GM18507 (cell line): ENCODE measurements at regions not wholly inside any gene's neighbourhood (a gene's known extent, or its start where the extent isn't known, plus 50 kb on each side); places are given as distances from the start of the nearest gene placed in this dataset.

Experiments
- DNase-seq: peaks from one replicate; pipeline ENCODE4 v3.0.0; 2011; ENCODE audit warnings: low read depth; ENCODE audit not compliant: insufficient read length; ENCODE audit errors: extremely low spot score
- FAIRE-seq: peaks from 2 replicates; lab custom pipeline; 2011; peaks lifted over from hg19 to GRCh38; lab: Jason Lieb, UNC

DNA sequence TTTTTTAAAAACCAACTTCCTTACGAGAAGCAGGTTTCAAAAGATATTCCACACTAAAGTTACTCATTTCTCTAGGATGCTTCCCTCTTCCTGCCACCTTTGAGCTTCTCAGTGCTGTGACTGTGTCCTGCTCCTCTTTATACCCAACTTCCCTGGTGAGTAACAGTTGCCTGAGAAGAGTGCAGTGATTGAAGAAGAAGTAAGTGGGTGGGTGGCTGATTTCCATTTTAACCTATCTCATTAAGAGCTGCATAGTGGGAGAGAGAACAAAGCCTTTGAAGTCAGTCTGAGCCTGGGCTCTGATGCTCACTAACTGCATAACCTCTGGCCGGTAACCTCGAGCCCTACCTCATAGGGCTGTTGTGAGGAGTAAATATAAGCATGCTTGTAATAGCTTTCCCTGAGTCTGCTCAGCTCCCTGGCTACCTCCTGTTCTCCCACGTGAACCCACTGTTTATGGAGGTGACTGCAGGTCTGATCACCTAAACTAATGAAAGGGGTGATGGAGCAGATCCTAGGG lies 977.3 kb downstream of the UQCRFS1 start:
- no peak for FAIRE-seq
- no peak for DNase-seq

GRCh38 chr19:28234637-28235036 lies 978.3 kb downstream of the UQCRFS1 start:
- FAIRE-seq (no peak), DNase-seq (no peak)

DNA sequence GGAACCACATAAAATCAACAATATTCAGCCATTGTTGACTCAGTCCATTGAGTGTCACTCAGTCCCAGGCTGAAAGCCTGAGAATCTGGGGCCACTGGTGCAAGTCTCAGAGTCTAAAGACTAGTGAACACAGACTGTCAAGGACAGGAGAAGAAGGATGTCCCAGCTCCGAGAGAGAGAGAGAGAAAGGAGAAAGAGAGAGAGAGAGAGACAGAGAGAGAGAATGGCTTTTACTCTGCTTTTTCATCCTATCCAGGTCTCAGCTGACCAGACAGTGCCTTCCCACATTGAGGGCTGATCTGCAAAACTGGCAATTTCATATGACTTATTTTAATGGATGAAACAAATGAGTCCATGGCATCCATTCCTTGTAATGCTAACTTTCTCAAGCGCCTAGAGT lies 984.1 kb downstream of the UQCRFS1 start:
- no peak for DNase-seq

GRCh38 chr19:28224441-28224840 lies 988.5 kb downstream of the UQCRFS1 start:
- DNase-seq (no peak), FAIRE-seq (no peak)

More for the DNA sequence above, 984.1 kb downstream of the UQCRFS1 start:
- FAIRE-seq, result no peak

- FAIRE-seq (no peak), DNase-seq (no peak)
Observed at GRCh38 chr19:28221736-28222135, 991.2 kb downstream of the UQCRFS1 start.

- no peak for FAIRE-seq
- no peak for DNase-seq
Observed at GRCh38 chr19:28218728-28219127, 994.2 kb downstream of the UQCRFS1 start.

DNA sequence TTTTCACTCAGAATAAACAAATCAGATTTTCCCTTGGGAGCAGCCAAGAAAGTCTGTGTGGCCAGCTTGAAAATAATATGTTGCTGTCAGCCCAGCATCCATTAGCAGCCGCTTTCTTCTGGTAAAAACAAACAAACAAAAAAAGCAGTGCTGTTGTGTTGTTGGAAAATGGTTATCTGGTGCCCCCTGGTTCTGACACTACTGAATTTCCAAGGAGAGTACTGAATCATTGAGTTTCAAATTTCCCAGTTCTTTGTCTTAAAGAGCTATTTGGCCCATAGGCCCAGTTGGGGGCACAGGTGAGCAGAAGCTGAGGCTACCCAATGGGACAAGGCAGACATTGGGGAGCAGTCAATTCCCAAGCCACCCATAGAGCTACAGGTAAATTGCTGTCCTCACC lies 995.9 kb downstream of the UQCRFS1 start:
- no peak for FAIRE-seq
- no peak for DNase-seq

GRCh38 chr19:28213470-28214082 lies 999.4 kb downstream of the UQCRFS1 start:
- FAIRE-seq (no peak), DNase-seq (no peak)

DNA sequence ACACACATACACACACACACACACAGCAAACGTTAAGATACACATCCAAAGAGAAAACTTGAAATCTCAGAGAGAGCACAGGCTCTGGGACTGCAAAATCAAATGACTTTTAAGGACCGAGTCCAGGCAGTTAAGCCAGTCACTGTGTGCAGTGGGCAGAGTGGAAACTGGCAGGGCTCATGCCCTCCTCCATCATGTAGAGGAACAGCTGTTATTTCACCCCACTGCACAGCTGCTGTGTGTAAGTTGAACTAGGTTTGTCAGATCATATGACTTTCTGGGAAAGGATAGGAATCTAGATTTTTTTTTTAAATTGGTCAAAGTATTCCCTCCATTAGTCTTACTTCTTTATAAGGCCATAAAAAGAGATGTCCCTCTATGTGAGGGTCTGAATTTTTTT lies 1002.1 kb downstream of the UQCRFS1 start:
- DNase-seq (no peak), FAIRE-seq (no peak)

GRCh38 chr19:28208745-28209144 lies 1004.2 kb downstream of the UQCRFS1 start:
- DNase-seq, result no peak
- no peak for FAIRE-seq

DNA sequence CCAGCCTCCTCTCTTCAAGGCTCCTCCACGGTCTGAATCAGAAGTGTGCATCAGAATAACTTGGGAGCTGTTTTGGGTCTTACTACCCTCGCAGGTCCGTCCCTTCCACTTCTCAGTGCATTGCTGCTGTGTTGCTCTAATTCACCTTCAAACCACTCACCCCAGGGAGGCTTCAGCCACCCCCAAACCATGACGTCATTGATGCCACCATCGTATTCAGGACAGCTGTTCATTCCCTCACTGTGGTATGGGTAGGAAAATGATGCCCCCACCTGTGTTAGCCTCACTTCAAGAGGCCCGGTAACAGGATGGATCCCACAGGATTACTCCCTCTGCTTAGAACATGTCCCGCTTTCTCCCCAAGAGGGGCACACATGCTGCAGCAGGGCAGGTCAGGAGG lies 1005.7 kb downstream of the UQCRFS1 start:
- no peak for DNase-seq
- no peak for FAIRE-seq

DNA sequence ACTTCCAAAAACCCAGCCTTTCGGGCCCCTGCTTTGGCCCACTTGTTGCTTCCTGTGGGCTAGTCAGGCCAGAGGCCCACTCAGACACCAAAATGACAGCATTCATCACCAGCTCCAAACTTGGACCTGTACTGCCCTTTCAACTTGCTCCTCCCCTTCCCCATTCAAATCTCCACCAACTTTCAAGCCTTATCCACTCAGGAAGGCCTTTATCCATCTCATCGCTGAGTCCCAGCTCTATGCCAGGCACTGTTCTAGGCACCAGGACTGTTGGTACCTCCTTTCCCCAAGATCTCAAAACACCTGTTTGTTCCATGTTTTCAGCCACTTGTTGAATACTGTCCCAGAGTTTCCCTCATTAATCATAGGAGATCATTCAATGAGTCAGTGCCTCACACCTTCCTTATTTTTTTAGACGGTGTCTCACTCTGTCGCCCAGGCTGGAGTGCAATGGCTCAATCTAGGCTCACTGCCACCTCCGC lies 1011.4 kb downstream of the UQCRFS1 start:
- no peak for DNase-seq

GRCh38 chr19:28199323-28199722 lies 1013.6 kb downstream of the UQCRFS1 start:
- no peak for DNase-seq
- FAIRE-seq, result no peak

More for the DNA sequence above, 1011.4 kb downstream of the UQCRFS1 start:
- no peak for FAIRE-seq

- FAIRE-seq (no peak), DNase-seq (no peak)
Observed at GRCh38 chr19:28196961-28197360, 1016.0 kb downstream of the UQCRFS1 start.

DNA sequence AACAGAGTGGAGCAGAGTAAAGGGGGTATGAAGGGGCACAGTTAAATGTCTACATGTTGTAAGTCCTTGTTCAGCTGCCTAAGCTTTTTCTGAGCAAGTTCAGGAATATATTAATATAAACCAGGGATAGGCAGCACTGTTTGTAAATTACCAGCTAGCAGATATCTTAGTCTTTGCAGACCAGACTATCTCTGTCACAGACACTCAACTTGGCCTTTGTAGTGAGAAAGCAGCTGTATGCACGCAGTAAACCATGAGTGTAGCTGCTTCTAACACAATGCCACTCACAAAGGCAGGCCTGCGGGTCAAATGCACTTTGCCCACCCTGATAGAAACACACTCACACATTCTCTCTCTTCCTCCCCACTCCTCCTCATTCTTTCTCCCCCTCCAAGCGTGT lies 1016.9 kb downstream of the UQCRFS1 start:
- DNase-seq, result no peak
- FAIRE-seq, result no peak

DNA sequence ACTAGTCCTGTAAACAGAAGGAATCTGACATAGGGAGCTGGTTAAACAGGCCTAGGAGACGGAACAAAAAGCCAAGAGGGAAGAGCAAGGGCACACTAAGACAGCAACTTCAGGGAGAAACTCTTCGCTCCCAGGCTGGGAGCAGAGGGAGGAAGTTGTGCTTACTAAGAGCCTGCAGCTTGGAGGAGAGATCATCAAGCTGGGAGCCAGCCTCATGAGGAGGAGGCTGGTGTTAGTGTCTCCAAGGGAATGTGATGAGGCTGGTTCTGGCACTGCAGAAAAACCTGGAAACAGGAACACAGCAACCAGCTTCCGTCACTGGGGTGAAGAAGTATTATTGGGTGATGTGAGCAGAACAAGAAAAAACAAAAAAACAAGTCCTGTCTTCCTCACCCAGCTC lies 1027.3 kb downstream of the UQCRFS1 start:
- DNase-seq (no peak), FAIRE-seq (no peak)

GRCh38 chr19:28184997-28185396 lies 1028.0 kb downstream of the UQCRFS1 start:
- FAIRE-seq (no peak), DNase-seq (no peak)

- FAIRE-seq, result no peak
- no peak for DNase-seq
Observed at GRCh38 chr19:28176193-28176592, 1036.8 kb downstream of the UQCRFS1 start.

DNA sequence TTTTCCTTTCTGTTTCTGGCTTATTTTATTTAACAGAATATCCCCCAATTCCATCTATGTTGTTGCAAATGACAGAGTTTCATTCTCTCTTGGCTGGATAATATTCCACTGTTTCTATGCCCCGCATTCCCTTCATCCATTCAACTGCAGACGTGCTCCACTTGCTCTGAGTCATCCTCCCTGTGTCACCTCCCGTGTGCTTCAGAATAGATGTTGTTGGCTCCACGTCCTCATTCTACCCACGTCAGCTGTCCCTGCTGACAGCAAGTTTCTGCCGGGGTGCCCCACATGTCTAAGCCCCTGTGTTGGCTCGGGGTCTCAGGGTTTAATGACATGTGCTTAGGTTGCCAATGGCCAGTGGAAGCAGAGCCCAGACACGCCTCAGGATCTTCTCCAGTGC lies 1041.0 kb downstream of the UQCRFS1 start:
- FAIRE-seq, result no peak

GRCh38 chr19:28170066-28170465 lies 1042.9 kb downstream of the UQCRFS1 start:
- no peak for DNase-seq

More for the DNA sequence above, 1041.0 kb downstream of the UQCRFS1 start:
- no peak for DNase-seq

DNA sequence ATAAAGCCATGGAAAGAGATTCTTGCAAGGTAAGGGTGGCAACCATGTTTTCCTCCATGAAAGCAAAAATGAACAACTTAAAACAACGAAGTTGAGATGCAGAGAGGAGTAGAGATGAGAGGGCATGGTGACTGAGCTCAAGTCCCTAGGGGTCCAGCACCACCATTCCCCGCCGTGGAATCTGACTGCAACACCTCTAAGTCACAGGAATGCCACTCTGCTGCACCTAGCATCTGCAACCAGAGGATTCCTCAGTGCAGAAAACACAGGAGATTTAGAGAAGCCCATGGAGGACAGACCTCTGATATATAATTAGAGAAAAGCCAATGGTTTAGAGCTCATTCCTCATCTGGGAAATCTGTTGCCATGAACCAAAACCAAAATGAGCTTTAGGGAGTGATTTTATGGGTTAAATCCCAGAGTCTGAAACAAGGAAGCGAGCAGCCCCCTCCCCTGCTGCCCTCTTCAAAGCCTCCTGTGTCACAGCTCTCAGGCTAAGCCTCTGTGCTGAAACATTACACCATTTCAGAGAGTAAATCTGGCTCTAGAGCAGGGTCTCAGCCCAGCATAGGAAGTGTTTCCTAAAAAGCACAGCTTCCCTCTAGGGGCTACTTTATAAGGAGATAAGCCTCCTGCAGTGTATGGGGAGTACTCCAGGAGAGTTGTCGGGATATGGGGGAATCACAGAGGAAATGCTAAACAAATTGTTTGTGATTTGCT lies 1043.6 kb downstream of the UQCRFS1 start:
- FAIRE-seq, result no peak
- no peak for DNase-seq

More at GRCh38 chr19:28170066-28170465, 1042.9 kb downstream of the UQCRFS1 start:
- no peak for FAIRE-seq
